GM19328 (cell line): ENCODE measurements at regions not wholly inside any gene's neighbourhood (a gene's known extent, or its start where the extent isn't known, plus 50 kb on each side); places are given as distances from the start of the nearest gene placed in this dataset.
"Not testable (repeated sequence)": the region's sequence is repeated elsewhere in the genome, so short reads cannot be mapped to it uniquely, and the experiment has no call there.

Source experiments
- ATAC-seq: cut with Tn5 transposase; IDR thresholded peaks from one replicate; pipeline ENCODE4 v1.9.1; 2021; ENCODE audit warnings: mild to moderate bottlenecking, moderate library complexity; ENCODE audit not compliant: unreplicated experiment

- no peak for ATAC-seq
Measured at GRCh38 chr10:65166272-65166671, 1645.1 kb downstream of the REEP3 start.

DNA sequence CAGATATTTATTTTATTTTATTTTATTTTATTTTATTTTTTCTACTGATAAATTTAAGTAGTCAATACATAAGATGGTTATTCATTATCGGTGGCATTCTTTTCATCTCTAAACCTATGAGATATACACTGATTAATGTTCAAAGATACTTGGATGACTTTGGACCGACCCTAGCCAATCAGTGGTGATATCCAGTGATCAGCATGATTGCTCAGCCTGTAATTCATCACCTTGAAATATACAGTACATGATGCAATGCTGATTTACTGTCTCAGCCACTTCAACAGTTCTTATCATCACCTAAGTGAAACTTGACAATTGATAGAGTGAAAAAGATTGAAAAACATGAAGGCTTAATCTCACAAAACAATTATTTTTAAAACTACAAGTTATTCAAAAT, 1651.0 kb downstream of the REEP3 start:
- no peak for ATAC-seq

GRCh38 chr10:65176994-65177393, 1655.8 kb downstream of the REEP3 start:
- ATAC-seq: no peak

DNA sequence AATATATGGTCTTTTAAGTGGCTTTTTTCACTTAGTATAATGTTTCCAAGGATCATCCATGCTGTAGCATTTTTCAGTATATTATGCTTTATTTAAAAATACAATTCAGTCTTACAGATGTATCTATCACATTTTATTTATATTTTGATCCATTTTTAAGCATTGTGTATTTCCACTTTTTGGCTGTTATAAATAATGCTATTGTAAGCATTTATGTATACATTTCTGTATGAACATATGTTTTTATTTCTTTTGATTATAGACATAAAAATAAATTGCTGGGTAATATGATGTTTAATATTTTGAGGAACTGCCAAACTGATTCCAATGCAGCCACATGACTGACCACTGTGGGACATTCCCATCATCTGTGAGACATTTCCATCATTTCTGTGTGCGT, 1662.0 kb downstream of the REEP3 start:
- no peak for ATAC-seq

GRCh38 chr10:65186668-65187067, 1665.5 kb downstream of the REEP3 start:
- not testable (repeated sequence) for ATAC-seq

- ATAC-seq: no peak
Measured at GRCh38 chr10:65194126-65194525, 1672.9 kb downstream of the REEP3 start.

DNA sequence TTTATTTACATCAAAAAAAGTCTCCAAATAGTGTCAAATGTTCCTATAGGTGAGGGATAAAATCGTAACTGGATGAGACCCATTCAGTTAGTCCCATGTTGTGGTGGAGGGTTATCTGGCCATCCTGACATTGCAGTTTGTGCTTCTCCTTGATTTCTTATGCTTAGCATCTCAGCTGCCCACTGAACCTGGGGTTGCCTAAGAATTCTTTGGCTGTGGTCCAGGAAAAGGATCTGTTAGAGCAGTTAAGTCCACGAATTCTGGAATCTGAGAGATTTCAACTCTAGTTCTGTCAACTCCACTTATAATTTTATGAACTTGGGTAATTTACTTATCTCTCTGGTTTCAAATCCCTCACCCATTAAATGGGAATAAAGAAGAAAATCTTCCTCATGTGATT, 1673.4 kb downstream of the REEP3 start:
- ATAC-seq: no peak

GRCh38 chr10:65196111-65196510, 1674.9 kb downstream of the REEP3 start:
- no peak for ATAC-seq

DNA sequence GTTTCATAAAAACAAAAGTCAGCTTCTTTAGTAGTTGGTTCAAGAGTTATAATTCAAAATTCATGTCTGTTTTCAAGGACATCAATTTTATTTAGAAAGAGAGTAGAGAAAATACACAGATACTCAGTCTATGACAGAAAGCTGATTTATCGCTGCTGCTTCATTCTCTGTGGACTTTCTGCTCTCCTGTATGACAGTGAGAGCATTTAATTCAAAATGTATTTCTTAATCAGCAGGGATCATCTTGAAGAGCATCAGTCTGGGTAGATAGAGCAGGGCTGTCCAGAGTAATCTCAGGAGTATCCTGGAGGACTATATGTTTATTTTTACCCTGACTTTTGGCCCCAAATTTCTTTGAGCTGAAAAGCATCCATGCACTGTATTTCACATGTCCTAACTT, 1676.7 kb downstream of the REEP3 start:
- no peak for ATAC-seq

DNA sequence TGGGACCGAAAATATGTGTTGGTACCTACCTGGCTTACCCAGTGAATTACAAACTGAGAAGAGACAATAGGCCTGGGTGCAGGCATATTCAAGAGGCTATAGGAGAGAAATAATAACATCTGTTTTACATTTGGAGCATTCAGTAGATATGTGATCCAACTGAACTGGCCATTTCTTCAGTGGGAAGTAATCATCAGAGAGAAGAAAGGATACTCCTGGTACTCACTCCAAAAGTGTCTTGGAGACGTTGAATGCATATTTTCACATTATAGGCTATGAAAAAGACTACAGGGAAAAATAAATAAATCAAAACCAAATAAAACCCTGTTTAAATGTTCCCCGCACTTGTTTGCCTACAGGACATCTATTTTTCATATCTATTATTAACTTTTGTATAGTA, 1680.3 kb downstream of the REEP3 start:
- ATAC-seq: no peak

GRCh38 chr10:65204999-65205398, 1683.8 kb downstream of the REEP3 start:
- no peak for ATAC-seq

DNA sequence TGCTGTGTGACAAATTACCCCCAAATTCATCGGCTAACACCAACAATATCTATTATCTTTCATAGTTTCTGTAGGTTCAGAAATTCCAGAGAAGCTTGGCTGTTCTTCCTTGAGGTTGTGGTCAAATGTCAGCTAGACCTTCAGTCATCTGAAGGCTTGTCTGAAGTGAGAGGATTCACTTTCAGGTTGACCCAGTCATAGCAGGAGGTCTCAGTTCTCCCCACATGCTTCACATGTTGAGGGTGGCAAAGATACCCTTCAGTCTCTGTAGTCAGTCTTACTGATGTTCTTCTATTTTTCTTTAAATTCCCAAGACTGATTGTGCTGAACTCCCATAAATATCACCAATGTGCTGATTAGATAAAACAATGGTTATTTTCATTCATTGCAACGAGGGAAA, 1692.0 kb downstream of the REEP3 start:
- ATAC-seq: no peak

- no peak for ATAC-seq
Measured at GRCh38 chr10:65219444-65219843, 1698.2 kb downstream of the REEP3 start.

DNA sequence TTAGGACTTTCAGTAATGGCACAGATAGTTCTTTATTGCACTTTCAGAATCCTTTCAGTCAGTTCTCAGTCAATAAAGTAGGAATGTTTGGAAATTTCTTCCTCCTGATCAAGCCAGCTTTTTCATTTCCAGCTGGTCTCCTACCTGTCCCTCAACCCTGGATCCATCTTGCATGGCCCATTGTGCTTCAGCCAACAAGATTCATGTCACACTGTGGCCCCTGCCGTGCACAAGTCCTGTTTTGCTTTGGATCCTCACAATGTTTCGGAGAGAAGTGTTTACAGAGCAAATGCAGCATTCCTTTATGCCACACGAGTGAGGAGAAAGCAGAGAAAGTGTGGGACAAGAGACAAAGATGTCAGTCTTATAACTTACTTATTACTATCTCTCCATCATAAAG, 1694.7 kb upstream of the LRRTM3 start:
- ATAC-seq: no peak

GRCh38 chr10:65234261-65234660, 1691.6 kb upstream of the LRRTM3 start:
- ATAC-seq: no peak

GRCh38 chr10:65235266-65235665, 1690.6 kb upstream of the LRRTM3 start:
- no peak for ATAC-seq

DNA sequence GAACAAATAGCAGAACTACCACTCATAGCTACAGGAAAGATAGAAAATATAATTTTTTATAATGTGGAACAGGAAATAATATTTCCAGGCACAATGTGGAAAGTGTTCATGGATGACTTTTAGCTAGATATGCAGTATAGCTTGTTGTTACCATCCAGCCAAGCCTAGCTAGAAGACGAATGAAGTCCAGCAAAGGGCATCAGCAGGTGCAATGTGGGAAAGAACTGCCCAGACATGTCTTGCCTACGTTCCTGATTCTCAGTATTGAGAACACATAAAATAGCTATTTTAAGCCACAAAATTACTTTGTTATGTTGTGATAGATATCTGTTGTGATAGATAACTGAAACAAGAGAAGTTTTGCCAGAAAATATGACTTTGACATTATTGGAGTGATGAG, 1690.0 kb upstream of the LRRTM3 start:
- no peak for ATAC-seq

DNA sequence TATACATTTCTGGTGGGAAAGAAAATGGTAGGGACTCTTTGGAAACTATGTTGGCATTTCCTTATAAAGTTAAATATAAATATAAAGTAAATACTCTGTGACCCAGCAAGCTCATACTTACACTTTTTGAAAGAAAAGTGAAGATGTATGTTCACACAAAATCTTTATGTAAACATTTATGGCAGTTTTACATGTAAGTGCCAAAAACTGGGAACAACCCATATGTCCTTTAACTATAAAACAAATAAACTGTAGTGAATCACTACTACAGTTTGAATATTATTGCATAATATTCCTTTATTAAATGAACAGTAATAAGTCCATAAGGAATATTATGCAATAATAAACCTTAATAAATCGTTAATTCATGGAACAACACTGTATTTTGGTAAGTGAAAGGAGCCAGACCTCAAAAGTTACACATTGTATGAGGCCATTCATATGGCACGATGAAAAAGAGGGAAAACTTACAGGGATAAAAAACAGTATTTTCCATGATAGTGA, 1660.3 kb upstream of the LRRTM3 start:
- no peak for ATAC-seq

DNA sequence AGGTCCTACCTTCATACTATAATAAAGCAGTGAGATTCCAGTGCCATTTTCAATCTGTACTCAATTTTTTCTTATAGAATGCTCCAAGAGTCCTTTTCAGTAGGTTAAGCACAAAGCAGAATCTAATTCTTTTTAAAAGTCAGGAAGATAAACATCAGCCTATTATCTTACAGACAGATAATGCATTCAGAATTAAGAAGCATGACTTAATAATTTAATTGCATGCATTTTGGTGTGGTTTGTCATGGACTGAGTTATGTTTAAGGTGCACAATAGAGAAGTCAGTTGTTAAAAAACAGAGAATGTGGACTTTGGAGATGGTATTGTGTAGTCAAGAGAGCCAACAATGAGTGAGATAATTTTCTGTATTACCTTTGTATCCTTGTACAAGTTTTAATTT, 1656.3 kb upstream of the LRRTM3 start:
- not testable (repeated sequence) for ATAC-seq

GRCh38 chr10:65270969-65271368, 1654.9 kb upstream of the LRRTM3 start:
- ATAC-seq: no peak

DNA sequence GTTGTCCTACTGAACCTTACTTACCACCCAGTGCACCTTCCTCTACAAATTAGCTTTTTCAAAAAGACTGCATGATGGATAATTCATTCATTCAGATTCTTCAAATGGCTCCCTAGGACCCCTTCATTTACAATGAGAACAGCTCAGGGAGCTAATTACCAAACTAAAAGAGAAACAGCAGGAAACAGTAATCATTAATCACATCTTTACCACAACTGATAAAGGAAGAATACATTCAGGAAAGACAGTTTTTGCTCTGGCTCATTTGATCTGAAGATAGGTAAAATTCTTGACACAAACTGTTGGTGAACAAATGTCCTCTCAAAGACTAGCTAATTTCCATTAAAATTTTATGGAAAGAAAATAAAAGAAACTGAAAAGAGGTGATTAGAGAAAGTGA, 1652.7 kb upstream of the LRRTM3 start:
- no peak for ATAC-seq

DNA sequence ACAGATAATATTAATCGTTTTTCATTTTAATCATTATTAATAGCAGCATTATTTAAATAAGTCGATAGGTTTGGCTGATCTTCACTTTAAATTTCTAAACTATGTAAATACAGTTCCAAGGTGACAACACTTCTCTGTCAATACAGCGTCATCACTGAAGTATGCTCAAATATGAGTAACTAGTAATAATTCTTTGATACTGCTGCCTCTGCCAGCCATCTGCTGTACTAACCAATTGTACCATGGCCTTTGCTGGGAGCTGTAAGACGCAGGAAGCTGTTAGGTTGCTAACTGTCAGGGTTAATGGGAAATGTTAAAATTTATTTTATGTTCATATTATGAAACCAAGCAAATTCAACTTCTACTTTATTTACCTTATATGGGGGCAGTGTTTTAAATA, 1650.5 kb upstream of the LRRTM3 start:
- ATAC-seq: no peak

DNA sequence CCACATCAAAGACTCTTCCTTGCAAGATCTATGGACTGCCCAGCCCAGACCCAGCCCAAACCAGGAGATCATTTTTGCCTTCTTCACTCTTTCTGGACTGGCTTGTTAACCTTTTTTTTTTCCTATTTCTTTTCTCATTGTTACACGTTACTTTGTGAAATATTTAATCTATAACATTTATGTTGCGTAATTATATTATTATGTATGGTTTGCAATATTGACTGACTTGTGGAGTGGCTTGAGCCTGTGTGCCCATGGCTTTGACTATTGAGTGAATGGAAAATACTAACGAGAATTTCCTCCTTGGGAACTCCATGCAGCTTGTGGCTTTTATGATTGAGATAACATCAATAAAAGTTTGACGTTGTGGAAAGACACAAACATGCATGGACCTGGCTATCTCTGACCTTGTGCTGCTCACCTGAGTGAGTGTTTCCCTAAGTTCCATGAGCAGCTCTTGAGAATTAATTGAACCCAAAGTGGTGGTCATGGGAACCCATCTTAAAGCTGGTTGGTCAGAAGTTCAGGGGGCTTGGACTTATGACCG, 1641.3 kb upstream of the LRRTM3 start:
- no peak for ATAC-seq
